Osteocyte (in vitro differentiated cells): ENCODE measurements at regions not wholly inside any gene's neighbourhood (a gene's known extent, or its start where the extent isn't known, plus 50 kb on each side); places are given as distances from the start of the nearest gene placed in this dataset.

Source experiments
- DNase-seq: peaks from one replicate; pipeline ENCODE4 v3.0.0; 2021; ENCODE audit warnings: mixed read lengths; ENCODE audit not compliant: unreplicated experiment; ENCODE audit errors: extremely low spot score
- H3K27ac Mint-ChIP-seq: one replicate; pipeline ENCODE4 v1.8.0; 2021; ENCODE audit warnings: mild to moderate bottlenecking, mixed read lengths; ENCODE audit not compliant: unreplicated experiment
- H3K27me3 Mint-ChIP-seq: one replicate; pipeline ENCODE4 v1.8.0; 2021; ENCODE audit warnings: mixed read lengths; ENCODE audit not compliant: unreplicated experiment
- H3K36me3 Mint-ChIP-seq: one replicate; pipeline ENCODE4 v1.8.0; 2021; ENCODE audit warnings: mixed read lengths; ENCODE audit not compliant: unreplicated experiment
- H3K4me1 Mint-ChIP-seq: one replicate; pipeline ENCODE4 v1.8.0; 2021; ENCODE audit warnings: mixed read lengths; ENCODE audit not compliant: unreplicated experiment
- H3K4me3 Mint-ChIP-seq: one replicate; pipeline ENCODE4 v1.8.0; 2021; ENCODE audit warnings: mild to moderate bottlenecking, moderate library complexity, mixed read lengths; ENCODE audit not compliant: unreplicated experiment
- H3K9me3 Mint-ChIP-seq: one replicate; pipeline ENCODE4 v1.8.0; 2021; ENCODE audit warnings: mixed read lengths; ENCODE audit not compliant: unreplicated experiment
- CTCF ChIP-seq: fragments of 200-600 bp; sonication (generic); IDR thresholded peaks from 2 replicates; pipeline ENCODE4 v1.5.0; 2021; ENCODE audit warnings: antibody characterized with exemption, mild to moderate bottlenecking, moderate library complexity

GRCh38 chr22:48743601-48744282 lies 1083.9 kb downstream of the BRD1 start:
- Mint-ChIP-seq H3K4me1 (no peaks in the 10 kb centered on the region), H3K27ac (no peak overlapping the region), H3K9me3 (no peaks in the 10 kb centered on the region), H3K27me3 (no peaks in the 10 kb centered on the region), H3K36me3 (no peaks in the 10 kb centered on the region), H3K4me3 (no peak overlapping the region)
- TF ChIP-seq CTCF: no peak
- DNase-seq: peak; percentile 81

DNA sequence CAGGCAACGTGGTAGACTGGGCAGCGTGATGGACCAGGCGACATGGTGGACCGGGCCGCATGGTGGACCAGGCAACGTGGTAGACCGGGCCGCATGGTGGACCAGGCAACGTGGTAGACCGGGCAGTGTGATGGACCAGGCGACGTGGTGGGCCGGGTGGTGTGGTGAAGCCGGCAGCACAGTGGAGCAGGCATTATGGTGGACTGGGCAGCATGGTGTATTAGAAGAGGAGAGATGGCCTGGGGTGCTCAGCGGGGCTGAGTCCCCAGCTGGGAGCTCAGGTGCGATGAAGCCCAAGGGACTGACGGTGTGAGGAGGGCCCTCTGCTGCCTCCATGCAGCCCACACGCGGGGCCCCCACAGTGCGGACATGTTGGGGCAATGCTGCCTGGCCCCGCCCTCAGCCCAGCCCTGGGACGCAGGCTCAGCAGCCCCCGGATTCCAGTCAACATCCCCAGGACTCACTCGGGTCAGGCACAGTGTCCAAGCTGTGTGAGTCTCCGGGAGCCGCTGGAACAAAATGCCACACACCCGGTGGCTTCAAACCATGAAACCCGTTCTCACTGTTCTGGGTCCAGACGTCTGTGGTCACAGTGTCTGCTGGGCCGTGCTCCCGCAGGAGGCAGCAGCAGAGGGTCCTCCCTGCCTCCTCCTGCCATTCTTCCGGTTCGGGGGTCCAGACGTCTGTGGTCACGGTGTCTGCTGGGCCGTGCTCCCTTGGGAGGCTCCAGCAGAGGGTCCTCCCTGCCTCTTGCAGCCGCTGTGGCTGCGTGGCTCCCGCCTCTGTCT lies 1084.9 kb downstream of the BRD1 start:
- TF ChIP-seq CTCF: no peak
- H3K9me3 Mint-ChIP-seq: no peaks in the 10 kb centered on the region
- no peaks in the 10 kb centered on the region for H3K27me3 Mint-ChIP-seq
- H3K4me3 Mint-ChIP-seq: no peak overlapping the region
- no peaks in the 10 kb centered on the region for H3K36me3 Mint-ChIP-seq
- peak; percentile 82 for DNase-seq
- H3K27ac Mint-ChIP-seq: no peak overlapping the region
- no peaks in the 10 kb centered on the region for H3K4me1 Mint-ChIP-seq

- Mint-ChIP-seq H3K4me1 (no peaks in the 10 kb centered on the region), H3K36me3 (no peaks in the 10 kb centered on the region)
These were observed 1085.5 kb downstream of the BRD1 start for GRCh38 chr22:48742191-48742555.

GRCh38 chr22:48741540-48741939 lies 1086.1 kb downstream of the BRD1 start:
- no peak overlapping the region for H3K4me3 Mint-ChIP-seq
- H3K4me1 Mint-ChIP-seq: no peaks in the 10 kb centered on the region
- H3K9me3 Mint-ChIP-seq: no peaks in the 10 kb centered on the region
- no peaks in the 10 kb centered on the region for H3K36me3 Mint-ChIP-seq
- DNase-seq: peak; percentile 53
- no peak overlapping the region for H3K27ac Mint-ChIP-seq
- no peak for TF ChIP-seq CTCF
- no peaks in the 10 kb centered on the region for H3K27me3 Mint-ChIP-seq

More at GRCh38 chr22:48742191-48742555, 1085.5 kb downstream of the BRD1 start:
- Mint-ChIP-seq H3K27me3 (no peaks in the 10 kb centered on the region), H3K9me3 (no peaks in the 10 kb centered on the region), H3K27ac (no peak overlapping the region), H3K4me3 (no peak overlapping the region)
- no peak for TF ChIP-seq CTCF
- DNase-seq: no peak

DNA sequence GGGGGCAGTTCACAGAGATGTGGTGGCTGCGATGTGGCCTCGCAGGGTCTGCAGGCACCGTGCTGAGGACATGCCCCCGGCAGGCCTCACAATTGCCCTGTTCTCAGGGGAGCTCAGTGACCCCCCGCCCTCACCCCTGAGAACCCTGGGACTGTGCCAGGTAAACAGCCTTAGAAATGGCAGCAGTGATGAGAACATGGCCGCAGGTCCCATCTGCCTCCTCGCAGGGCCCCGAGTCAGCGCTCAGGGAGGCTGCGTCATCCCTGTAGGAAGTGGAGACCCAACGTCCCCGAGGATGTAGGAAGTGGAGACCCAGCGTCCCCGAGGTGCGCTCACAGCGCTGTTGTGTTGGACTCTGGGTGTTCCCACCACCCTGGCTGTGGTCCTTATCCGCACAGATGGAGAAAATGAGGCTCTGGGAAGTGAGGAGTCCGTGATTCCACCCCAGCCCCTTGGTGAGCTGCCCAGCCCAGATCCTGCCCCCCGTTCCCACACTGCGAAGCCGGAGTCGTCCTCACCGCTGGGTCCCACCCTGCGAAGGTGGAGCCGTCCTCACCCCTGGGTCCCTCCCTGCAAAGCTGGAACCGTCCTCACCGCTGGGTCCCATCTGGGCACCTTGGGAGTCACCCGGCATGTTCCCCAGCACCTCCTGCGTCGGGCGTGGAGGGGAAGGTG lies 1086.8 kb downstream of the BRD1 start:
- Mint-ChIP-seq H3K4me3 (no peak overlapping the region), H3K9me3 (no peaks in the 10 kb centered on the region), H3K27me3 (no peaks in the 10 kb centered on the region), H3K4me1 (no peaks in the 10 kb centered on the region), H3K27ac (no peak overlapping the region), H3K36me3 (no peaks in the 10 kb centered on the region)
- peak; percentile 83 for DNase-seq
- TF ChIP-seq CTCF: no peak
